BJ (cell line): ENCODE measurements at regions not wholly inside any gene's neighbourhood (a gene's known extent, or its start where the extent isn't known, plus 50 kb on each side); places are given as distances from the start of the nearest gene placed in this dataset.

Experiments used
- CTCF ChIA-PET: fragments of 350-600 bp; formaldehyde crosslinking; extraction: SDS; loops from one replicate; lab custom pipeline; 2021; ENCODE audit warnings: antibody characterized with exemption, inconsistent platforms; lab: Yijun Ruan, JAX
- POLR2A ChIA-PET: fragments of 300-600 bp; sonication (Branson Sonifier 250); formaldehyde crosslinking; extraction: SDS; loops from one replicate; lab custom pipeline; 2021; ENCODE audit warnings: antibody characterized with exemption; lab: Charles Lee
- DNase-seq: peaks from one replicate; pipeline ENCODE4 v3.0.0-alpha.2; 2011; ENCODE audit warnings: low read depth
- H3K27me3 ChIP-seq: 2 replicates; pipeline ENCODE4 v1.6.0; 2011; ENCODE audit warnings: low read length; ENCODE audit not compliant: control insufficient read depth, insufficient read depth
- H3K36me3 ChIP-seq: 2 replicates; pipeline ENCODE4 v1.5.1; 2011; ENCODE audit warnings: low read length; ENCODE audit not compliant: control insufficient read depth, insufficient read depth
- H3K4me3 ChIP-seq: 2 replicates; pipeline ENCODE4 v1.5.1; 2011; ENCODE audit warnings: low read depth, mild to moderate bottlenecking, control low read depth, low read length
- CTCF ChIP-seq: IDR thresholded peaks from 2 replicates; pipeline ENCODE4 v1.5.1; 2011; ENCODE audit warnings: low read depth, mild to moderate bottlenecking, control low read depth, inconsistent platforms, low read length, moderate library complexity; ENCODE audit not compliant: insufficient read depth

- H3K4me3 ChIP-seq, result no peak overlapping the region
- no peaks in the 10 kb centered on the region for H3K27me3 ChIP-seq
- TF ChIP-seq CTCF, result no peak
- H3K36me3 ChIP-seq, result no peaks in the 10 kb centered on the region
- CTCF ChIA-PET, result no interaction called here
- DNase-seq, result no peak
- POLR2A ChIA-PET, result no interaction called here
These were observed 279.0 kb upstream of the TACR3 start for GRCh38 chr4:103998756-103999155.

GRCh38 chr4:103996637-103997036 lies 276.9 kb upstream of the TACR3 start:
- CTCF ChIA-PET, result interaction anchor here (0.6 kb wide), 1 partner anchor 81 kb away, joined by 4 read pairs; no protein-coding TSS in a partner anchor
- no peak for TF ChIP-seq CTCF
- no peaks in the 10 kb centered on the region for H3K36me3 ChIP-seq
- no peak overlapping the region for H3K4me3 ChIP-seq
- POLR2A ChIA-PET, result no interaction called here
- DNase-seq, result no peak
- no peaks in the 10 kb centered on the region for H3K27me3 ChIP-seq

GRCh38 chr4:103996064-103996463 lies 276.3 kb upstream of the TACR3 start:
- ChIA-PET CTCF (no interaction called here), POLR2A (no interaction called here)
- TF ChIP-seq CTCF, result no peak
- Histone ChIP-seq H3K36me3 (no peaks in the 10 kb centered on the region), H3K4me3 (no peak overlapping the region), H3K27me3 (no peaks in the 10 kb centered on the region)
- DNase-seq, result no peak

DNA sequence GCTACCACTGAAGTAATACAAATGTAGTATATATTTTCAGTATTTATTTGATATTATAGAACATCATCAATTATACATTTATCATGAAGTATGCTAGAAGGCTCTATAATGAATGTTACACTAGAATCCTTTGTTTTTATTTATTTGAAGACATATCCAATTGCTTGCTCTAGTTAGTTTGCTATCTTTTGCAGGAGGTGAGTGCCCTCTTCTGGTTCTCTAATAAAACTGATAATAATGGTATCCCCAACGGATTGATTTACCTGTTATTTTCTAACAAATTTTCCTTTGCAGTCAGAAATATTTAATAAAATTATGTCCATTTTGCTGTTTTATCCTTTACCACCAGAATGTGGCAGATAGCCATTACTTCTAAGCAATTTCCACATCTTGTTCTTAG lies 274.3 kb upstream of the TACR3 start:
- no peak for TF ChIP-seq CTCF
- Histone ChIP-seq H3K4me3 (no peak overlapping the region), H3K27me3 (no peaks in the 10 kb centered on the region), H3K36me3 (no peaks in the 10 kb centered on the region)
- ChIA-PET POLR2A (no interaction called here), CTCF (no interaction called here)
- no peak for DNase-seq

DNA sequence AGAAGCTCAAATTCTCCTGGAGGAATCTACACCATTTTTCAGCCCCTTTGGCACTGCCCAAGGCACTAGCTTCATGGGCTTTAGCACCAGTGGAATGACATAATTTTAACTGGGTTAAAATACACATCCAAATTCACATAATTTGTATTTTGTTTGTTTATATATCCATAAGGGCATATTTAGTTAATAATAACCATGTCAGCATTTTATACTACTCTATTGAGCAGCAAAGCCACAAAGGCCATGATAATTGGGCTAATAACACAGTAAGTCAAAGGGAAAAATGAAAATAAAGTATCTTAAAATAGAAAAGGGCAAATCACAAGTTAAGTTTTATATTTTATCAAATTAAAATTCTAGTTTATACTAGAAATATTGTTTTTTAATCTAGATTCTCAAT lies 262.7 kb upstream of the TACR3 start:
- POLR2A ChIA-PET, result no interaction called here
- Histone ChIP-seq H3K36me3 (no peaks in the 10 kb centered on the region), H3K4me3 (no peak overlapping the region), H3K27me3 (no peaks in the 10 kb centered on the region)
- TF ChIP-seq CTCF, result no peak
- no peak for DNase-seq
- CTCF ChIA-PET, result no interaction called here
